ENCODE measurements at regions not wholly inside any gene's neighbourhood (a gene's known extent, or its start where the extent isn't known, plus 50 kb on each side); places are given as distances from the start of the nearest gene placed in this dataset.
"Not testable (repeated sequence)": the region's sequence is repeated elsewhere in the genome, so short reads cannot be mapped to it uniquely, and the experiment has no call there.

- H3K9me3 Mint-ChIP-seq (ENCODE audit: unreplicated experiment); H3K27me3 ChIP-seq (replicated peaks; ENCODE audit: control insufficient read depth, insufficient read depth, low read length); BruUV-seq (replicated peaks); H3K9me3 ChIP-seq; intact Hi-C loops (cut with micrococcal nuclease; ENCODE audit: unreplicated experiment); H3K27me3 Mint-ChIP-seq (ENCODE audit: insufficient read depth, unreplicated experiment); H3K27ac Mint-ChIP-seq (ENCODE audit: unreplicated experiment); POLR2A ChIA-PET; CTCF ChIA-PET; H3K4me3 Mint-ChIP-seq (ENCODE audit: unreplicated experiment); H3K36me3 ChIP-seq (ENCODE audit: control insufficient read depth, insufficient read depth, low read length); H3K4me1 Mint-ChIP-seq (ENCODE audit: low read depth, unreplicated experiment); H3K4me3 ChIP-seq (ENCODE audit: low read depth, low read length); H3K36me3 Mint-ChIP-seq (ENCODE audit: insufficient read depth, unreplicated experiment); H3K4me1 ChIP-seq; DNase-seq: not testable (repeated sequence)
Measured at GRCh38 chr9:66278809-66279208, 541.9 kb downstream of the FOXD4L4 start.

Data from Caco-2 (cell line).